ENCODE measurements at regions not wholly inside any gene's neighbourhood (a gene's known extent, or its start where the extent isn't known, plus 50 kb on each side); places are given as distances from the start of the nearest gene placed in this dataset.

DNA sequence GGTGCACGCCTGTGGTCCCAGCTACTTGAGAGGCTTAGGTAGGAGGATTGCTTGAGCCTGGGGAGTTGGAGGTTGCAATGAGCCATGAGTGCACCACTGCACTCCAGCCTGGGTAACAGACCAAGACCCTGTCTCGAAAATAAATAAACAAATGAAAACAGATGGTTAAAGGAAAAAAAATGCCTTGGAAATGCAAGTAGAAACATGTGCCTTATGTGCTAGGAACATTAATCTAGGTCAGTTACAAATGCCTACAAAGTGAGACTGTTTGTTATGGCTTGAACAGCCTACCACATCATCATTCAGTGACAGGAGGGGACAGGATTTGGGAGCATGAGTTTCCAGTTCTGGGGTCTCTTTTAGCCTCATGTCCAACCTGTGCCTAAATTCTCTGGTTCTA, 52.4 kb upstream of the BCAT1 start:
- ChIA-PET CTCF (no interaction called here), POLR2A (no interaction called here)
- Histone ChIP-seq H3K36me3 (ENCODE audit: control insufficient read depth in 2 of 2, insufficient read depth in 1 of 2, low read length in 2 of 2) (no peaks in the 10 kb centered on the region), H3K9me3 (ENCODE audit: control insufficient read depth, insufficient read depth, low read depth, low read length) (no peaks in the 10 kb centered on the region), H3K4me1 (ENCODE audit: control insufficient read depth, insufficient read depth, low read length) (peaks cover 6% of the 10 kb centered on the region), H3K27ac (ENCODE audit: extremely low read depth, low read depth, low read length) (no peak overlapping the region), H3K4me3 (ENCODE audit: low read depth, low read length) (no peak overlapping the region)
- TF ChIP-seq ZNF548 (tag by site-specific recombination; IDR thresholded peaks at IDR 0.05): no peak
- TF ChIP-seq, protein P1, sequence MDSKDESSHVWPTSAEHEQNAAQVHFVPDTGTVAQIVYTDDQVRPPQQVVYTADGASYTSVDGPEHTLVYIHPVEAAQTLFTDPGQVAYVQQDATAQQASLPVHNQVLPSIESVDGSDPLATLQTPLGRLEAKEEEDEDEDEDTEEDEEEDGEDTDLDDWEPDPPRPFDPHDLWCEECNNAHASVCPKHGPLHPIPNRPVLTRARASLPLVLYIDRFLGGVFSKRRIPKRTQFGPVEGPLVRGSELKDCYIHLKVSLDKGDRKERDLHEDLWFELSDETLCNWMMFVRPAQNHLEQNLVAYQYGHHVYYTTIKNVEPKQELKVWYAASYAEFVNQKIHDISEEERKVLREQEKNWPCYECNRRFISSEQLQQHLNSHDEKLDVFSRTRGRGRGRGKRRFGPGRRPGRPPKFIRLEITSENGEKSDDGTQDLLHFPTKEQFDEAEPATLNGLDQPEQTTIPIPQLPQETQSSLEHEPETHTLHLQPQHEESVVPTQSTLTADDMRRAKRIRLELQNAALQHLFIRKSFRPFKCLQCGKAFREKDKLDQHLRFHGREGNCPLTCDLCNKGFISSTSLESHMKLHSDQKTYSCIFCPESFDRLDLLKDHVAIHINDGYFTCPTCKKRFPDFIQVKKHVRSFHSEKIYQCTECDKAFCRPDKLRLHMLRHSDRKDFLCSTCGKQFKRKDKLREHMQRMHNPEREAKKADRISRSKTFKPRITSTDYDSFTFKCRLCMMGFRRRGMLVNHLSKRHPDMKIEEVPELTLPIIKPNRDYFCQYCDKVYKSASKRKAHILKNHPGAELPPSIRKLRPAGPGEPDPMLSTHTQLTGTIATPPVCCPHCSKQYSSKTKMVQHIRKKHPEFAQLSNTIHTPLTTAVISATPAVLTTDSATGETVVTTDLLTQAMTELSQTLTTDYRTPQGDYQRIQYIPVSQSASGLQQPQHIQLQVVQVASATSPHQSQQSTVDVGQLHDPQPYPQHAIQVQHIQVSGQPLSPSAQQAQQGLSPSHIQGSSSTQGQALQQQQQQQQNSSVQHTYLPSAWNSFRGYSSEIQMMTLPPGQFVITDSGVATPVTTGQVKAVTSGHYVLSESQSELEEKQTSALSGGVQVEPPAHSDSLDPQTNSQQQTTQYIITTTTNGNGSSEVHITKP (tag by site-specific recombination; IDR thresholded peaks at IDR 0.05): no peak
- no peak for TF ChIP-seq ZNF658 (tag by site-specific recombination; IDR thresholded peaks at IDR 0.05)
- no peak for TF ChIP-seq ZNF112 (tag by site-specific recombination; IDR thresholded peaks at IDR 0.05)
- no peak for TF ChIP-seq ZFP41 (tag by site-specific recombination; IDR thresholded peaks at IDR 0.05; ENCODE audit: borderline replicate concordance)
- no peak for TF ChIP-seq ZNF521 (tag by site-specific recombination; IDR thresholded peaks at IDR 0.05)
- TF ChIP-seq, protein P2, sequence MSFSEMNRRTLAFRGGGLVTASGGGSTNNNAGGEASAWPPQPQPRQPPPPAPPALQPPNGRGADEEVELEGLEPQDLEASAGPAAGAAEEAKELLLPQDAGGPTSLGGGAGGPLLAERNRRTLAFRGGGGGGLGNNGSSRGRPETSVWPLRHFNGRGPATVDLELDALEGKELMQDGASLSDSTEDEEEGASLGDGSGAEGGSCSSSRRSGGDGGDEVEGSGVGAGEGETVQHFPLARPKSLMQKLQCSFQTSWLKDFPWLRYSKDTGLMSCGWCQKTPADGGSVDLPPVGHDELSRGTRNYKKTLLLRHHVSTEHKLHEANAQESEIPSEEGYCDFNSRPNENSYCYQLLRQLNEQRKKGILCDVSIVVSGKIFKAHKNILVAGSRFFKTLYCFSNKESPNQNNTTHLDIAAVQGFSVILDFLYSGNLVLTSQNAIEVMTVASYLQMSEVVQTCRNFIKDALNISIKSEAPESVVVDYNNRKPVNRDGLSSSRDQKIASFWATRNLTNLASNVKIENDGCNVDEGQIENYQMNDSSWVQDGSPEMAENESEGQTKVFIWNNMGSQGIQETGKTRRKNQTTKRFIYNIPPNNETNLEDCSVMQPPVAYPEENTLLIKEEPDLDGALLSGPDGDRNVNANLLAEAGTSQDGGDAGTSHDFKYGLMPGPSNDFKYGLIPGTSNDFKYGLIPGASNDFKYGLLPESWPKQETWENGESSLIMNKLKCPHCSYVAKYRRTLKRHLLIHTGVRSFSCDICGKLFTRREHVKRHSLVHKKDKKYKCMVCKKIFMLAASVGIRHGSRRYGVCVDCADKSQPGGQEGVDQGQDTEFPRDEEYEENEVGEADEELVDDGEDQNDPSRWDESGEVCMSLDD (tag by site-specific recombination; IDR thresholded peaks at IDR 0.05): no peak
- TF ChIP-seq ZNF157 (tag by site-specific recombination; IDR thresholded peaks at IDR 0.05): no peak
- TF ChIP-seq, protein P3, sequence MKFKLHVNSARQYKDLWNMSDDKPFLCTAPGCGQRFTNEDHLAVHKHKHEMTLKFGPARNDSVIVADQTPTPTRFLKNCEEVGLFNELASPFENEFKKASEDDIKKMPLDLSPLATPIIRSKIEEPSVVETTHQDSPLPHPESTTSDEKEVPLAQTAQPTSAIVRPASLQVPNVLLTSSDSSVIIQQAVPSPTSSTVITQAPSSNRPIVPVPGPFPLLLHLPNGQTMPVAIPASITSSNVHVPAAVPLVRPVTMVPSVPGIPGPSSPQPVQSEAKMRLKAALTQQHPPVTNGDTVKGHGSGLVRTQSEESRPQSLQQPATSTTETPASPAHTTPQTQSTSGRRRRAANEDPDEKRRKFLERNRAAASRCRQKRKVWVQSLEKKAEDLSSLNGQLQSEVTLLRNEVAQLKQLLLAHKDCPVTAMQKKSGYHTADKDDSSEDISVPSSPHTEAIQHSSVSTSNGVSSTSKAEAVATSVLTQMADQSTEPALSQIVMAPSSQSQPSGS (tag by site-specific recombination; IDR thresholded peaks at IDR 0.05; ENCODE audit: low read depth): no peak
- no peak for TF ChIP-seq KLF8 (tag by site-specific recombination; IDR thresholded peaks at IDR 0.05)

Measured in HEK293 (cell line).